CD4-positive, alpha-beta T cell treated with Interleukin-10 for 1 hour (primary cell): ENCODE measurements at regions not wholly inside any gene's neighbourhood (a gene's known extent, or its start where the extent isn't known, plus 50 kb on each side); places are given as distances from the start of the nearest gene placed in this dataset.
"Not testable (repeated sequence)": the region's sequence is repeated elsewhere in the genome, so short reads cannot be mapped to it uniquely, and the experiment has no call there.

Source experiments
- DNase-seq: peaks from one replicate; pipeline ENCODE4 v3.0.0-alpha.2; 2020

DNA sequence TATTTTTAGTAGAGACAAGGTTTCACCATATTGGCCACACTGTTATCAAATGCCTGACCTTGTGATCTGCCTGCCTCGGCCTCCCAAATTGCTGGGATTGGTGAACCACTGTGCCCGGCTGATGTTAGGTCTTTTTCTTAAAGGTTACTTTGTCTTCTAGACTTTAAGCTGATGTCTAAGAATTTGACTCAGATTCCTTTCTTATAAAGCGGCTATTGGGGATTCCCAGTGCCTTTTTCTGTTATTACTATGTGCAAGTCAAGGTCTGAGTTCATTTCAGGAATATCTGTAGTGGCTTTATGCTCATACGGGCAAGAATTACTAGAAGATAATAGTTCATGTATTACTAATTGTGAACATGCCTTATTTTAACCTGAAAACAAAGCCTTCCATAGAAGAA is 102.8 kb downstream of the LAT start:
- DNase-seq: not testable (repeated sequence)

DNA sequence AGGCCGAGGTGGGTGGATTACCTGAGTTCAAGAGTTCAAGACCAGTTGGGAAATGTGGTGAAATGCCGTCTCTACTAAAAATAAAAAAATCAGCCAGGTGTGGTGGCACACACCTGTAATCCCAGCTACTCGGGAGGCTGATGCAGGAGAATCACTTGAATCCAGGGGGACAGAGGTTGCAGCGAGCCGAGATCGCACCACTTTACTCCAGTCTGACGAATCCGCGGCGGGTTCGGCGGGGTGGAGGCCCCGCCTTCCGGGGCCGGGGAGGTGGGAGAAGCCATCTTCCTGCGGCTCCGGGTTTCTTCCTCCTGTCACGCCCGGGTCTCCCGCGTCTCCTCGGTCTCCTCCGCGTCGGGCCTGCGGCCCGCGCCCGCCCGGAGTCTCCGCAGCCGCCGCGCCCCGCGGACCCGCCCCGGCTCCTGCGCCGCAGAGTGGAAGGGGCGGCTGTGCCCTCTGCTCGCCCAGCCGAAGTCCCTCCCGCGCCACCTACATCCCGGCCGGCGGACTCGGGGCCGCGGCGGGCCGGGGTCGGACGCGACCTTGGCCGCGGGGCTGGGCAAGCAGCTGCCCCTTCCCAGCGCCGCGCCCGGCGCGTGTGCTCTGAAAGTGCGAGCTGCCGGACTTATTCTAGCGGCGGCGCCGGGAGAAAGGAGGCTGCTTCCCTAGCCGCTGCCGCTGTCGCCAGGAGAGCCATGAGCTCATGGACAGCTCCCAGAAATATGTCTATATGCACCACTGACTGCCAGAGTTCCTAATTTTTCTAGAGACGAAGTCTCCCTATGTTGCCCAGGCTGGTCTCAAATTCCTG is 97.2 kb downstream of the LAT start:
- peak; percentile 48 for DNase-seq

- DNase-seq: peak; percentile 52
These were observed 89.9 kb downstream of the LAT start for GRCh38 chr16:29074554-29075402.

GRCh38 chr16:29062235-29062634 is 77.4 kb downstream of the LAT start:
- not testable (repeated sequence) for DNase-seq

DNA sequence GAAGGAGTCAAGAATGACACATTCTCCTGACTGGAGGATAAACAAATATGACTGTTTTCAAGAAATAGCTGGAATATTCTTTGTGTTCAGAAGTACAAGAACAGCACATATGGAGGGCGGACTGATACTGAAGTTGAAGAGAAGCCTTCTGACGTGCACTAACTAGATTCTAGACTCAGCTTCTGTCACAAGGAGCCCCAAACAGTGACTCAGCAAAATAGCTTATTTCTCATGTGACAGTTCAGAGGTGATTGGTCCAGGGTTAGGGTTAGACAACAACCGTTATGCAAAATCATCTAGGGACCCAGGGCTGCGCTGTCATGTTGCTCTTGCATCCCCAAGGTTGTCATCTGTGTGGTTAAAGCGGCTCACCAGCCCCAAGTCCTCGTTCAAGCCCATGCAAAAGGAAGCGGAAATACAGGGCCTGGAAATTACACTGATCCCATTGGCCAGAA is 76.6 kb downstream of the LAT start:
- not testable (repeated sequence) for DNase-seq

DNA sequence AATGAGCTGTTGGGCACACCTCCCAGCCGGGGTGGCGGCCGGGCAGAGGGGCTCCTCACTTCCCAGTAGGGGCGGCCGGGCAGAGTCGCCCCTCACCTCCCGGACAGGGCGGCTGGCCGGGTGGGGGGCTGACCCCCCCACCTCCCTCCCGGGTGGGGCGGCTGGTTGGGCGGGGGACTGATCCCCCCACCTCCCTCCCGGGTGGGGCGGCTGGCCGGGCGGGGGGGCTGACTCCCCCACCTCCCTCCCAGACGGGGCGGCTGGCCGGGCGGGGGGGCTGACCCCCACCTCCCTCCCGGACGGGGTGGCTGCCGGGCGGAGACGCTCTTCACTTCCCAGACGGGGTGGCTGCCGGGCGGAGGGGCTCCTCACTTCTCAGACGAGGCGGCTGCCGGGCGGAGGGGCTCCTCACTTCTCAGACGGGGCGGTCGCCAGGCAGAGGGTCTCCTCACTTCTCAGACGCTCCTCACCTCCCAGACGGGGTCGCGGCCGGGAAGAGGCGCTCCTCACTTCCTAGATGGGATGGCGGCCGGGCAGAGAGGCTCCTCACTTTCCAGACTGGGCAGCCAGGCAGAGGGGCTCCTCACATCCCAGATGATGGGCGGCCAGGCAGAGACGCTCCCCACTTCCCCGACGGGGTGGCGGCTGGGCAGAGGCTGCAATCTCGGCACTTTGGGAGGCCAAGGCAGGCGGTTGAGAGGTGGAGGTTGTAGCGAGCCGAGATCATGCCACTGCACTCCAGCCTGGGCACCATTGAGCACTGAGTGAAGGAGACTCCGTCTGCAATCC is 75.4 kb downstream of the LAT start:
- DNase-seq: not testable (repeated sequence)

GRCh38 chr16:29059575-29059974 is 74.7 kb downstream of the LAT start:
- not testable (repeated sequence) for DNase-seq
